OCI-LY1 (cell line): ENCODE measurements at regions not wholly inside any gene's neighbourhood (a gene's known extent, or its start where the extent isn't known, plus 50 kb on each side); places are given as distances from the start of the nearest gene placed in this dataset.

ENCODE experiments used
- CTCF ChIP-seq: fragments of 200-600 bp; sonication (generic), shearing (Covaris generic); IDR thresholded peaks from 2 replicates; pipeline ENCODE4 v1.5.1; 2017; ENCODE audit warnings: mild to moderate bottlenecking, antibody characterized with exemption, low read length, moderate library complexity, mixed read lengths
- EZH2 ChIP-seq: fragments of 200-600 bp; sonication (generic), shearing (Covaris generic); IDR thresholded peaks from 2 replicates; pipeline ENCODE4 v1.8.0; 2017; ENCODE audit warnings: borderline replicate concordance, mixed run types, mild to moderate bottlenecking, antibody characterized with exemption, low read length, moderate library complexity, mixed read lengths

- TF ChIP-seq EZH2, result no peak
- no peak for TF ChIP-seq CTCF
These were observed 222.5 kb downstream of the EXOC5 start for GRCh38 chr14:57046175-57046574.
